ENCODE measurements at regions not wholly inside any gene's neighbourhood (a gene's known extent, or its start where the extent isn't known, plus 50 kb on each side); places are given as distances from the start of the nearest gene placed in this dataset.

DNA sequence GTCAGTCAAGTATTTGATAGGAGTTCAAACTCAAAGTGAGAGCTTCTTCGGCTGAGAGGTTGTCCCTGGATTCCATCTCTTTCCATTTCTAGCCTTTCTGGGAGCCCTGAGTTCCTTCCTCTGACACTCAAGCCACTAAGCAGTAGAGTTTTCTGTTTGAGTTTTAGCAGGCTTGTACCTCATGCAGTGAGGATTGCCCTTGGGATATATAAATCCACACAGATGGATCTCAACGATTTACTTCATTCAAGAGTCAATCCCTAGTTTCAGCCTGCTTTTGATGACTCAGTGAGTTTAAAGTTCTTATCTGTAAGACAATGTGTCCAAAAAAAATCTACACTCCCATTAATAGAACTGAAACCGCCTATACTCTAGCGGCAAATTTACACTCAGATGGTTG lies 2240.9 kb upstream of the WWC1 start:
- TF ChIP-seq SP1 (IDR thresholded peaks at IDR 0.05) (no peak), TAF1 (conservative IDR thresholded peaks at IDR 0.05) (no peak), YY1 (IDR thresholded peaks at IDR 0.05) (no peak), EGR1 (IDR thresholded peaks at IDR 0.05; ENCODE audit: low read depth in 2 of 2) (no peak), JUND (IDR thresholded peaks at IDR 0.05) (no peak)
- TF ChIP-seq, protein P1, sequence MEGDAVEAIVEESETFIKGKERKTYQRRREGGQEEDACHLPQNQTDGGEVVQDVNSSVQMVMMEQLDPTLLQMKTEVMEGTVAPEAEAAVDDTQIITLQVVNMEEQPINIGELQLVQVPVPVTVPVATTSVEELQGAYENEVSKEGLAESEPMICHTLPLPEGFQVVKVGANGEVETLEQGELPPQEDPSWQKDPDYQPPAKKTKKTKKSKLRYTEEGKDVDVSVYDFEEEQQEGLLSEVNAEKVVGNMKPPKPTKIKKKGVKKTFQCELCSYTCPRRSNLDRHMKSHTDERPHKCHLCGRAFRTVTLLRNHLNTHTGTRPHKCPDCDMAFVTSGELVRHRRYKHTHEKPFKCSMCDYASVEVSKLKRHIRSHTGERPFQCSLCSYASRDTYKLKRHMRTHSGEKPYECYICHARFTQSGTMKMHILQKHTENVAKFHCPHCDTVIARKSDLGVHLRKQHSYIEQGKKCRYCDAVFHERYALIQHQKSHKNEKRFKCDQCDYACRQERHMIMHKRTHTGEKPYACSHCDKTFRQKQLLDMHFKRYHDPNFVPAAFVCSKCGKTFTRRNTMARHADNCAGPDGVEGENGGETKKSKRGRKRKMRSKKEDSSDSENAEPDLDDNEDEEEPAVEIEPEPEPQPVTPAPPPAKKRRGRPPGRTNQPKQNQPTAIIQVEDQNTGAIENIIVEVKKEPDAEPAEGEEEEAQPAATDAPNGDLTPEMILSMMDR (IDR thresholded peaks at IDR 0.05; ENCODE audit: low read depth, low read length, missing input control) = no peak
- TF ChIP-seq, protein P2, sequence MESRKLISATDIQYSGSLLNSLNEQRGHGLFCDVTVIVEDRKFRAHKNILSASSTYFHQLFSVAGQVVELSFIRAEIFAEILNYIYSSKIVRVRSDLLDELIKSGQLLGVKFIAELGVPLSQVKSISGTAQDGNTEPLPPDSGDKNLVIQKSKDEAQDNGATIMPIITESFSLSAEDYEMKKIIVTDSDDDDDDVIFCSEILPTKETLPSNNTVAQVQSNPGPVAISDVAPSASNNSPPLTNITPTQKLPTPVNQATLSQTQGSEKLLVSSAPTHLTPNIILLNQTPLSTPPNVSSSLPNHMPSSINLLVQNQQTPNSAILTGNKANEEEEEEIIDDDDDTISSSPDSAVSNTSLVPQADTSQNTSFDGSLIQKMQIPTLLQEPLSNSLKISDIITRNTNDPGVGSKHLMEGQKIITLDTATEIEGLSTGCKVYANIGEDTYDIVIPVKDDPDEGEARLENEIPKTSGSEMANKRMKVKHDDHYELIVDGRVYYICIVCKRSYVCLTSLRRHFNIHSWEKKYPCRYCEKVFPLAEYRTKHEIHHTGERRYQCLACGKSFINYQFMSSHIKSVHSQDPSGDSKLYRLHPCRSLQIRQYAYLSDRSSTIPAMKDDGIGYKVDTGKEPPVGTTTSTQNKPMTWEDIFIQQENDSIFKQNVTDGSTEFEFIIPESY (IDR thresholded peaks at IDR 0.05) = no peak

All from liver (tissue), 3 donors.